MCF 10A (cell line): ENCODE measurements at regions not wholly inside any gene's neighbourhood (a gene's known extent, or its start where the extent isn't known, plus 50 kb on each side); places are given as distances from the start of the nearest gene placed in this dataset.

Experiments
- BruUV-seq: library from RNA; stranded (reverse); fragments of 400-500 nt; replicated peaks from 2 replicates; lab custom pipeline; 2021; lab: Mats Ljungman, UMichigan
- CTCF ChIA-PET: fragments of 300-600 bp; sonication (Branson Sonifier 250); formaldehyde crosslinking; extraction: SDS; loops from one replicate; lab custom pipeline; 2021; ENCODE audit warnings: antibody characterized with exemption, inconsistent platforms; lab: Yijun Ruan, JAX
- POLR2A ChIA-PET: fragments of 300-600, 350-650 bp; sonication (Branson Sonifier 250); formaldehyde crosslinking; extraction: SDS; loops from one replicate; lab custom pipeline; 2020; ENCODE audit warnings: antibody characterized with exemption, inconsistent platforms; lab: Yijun Ruan, JAX
- DNase-seq: peaks from one replicate; pipeline ENCODE4 v3.0.0-alpha.2; 2018; ENCODE audit not compliant: unreplicated experiment
- H3K27ac Mint-ChIP-seq: one replicate; pipeline ENCODE4 v1.8.0; 2022; ENCODE audit warnings: mild to moderate bottlenecking, low read depth, mixed read lengths; ENCODE audit not compliant: unreplicated experiment
- H3K27me3 Mint-ChIP-seq: one replicate; pipeline ENCODE4 v1.8.0; 2022; ENCODE audit warnings: mixed read lengths; ENCODE audit not compliant: insufficient read depth, unreplicated experiment
- H3K36me3 Mint-ChIP-seq: one replicate; pipeline ENCODE4 v1.8.0; 2022; ENCODE audit warnings: mild to moderate bottlenecking, moderate library complexity, mixed read lengths; ENCODE audit not compliant: insufficient read depth, unreplicated experiment
- H3K4me1 Mint-ChIP-seq: one replicate; pipeline ENCODE4 v1.8.0; 2022; ENCODE audit warnings: mixed read lengths; ENCODE audit not compliant: insufficient read depth, unreplicated experiment
- H3K4me3 Mint-ChIP-seq: one replicate; pipeline ENCODE4 v1.8.0; 2022; ENCODE audit warnings: mild to moderate bottlenecking, moderate library complexity, mixed read lengths; ENCODE audit not compliant: unreplicated experiment
- H3K9me3 Mint-ChIP-seq: one replicate; pipeline ENCODE4 v1.8.0; 2022; ENCODE audit warnings: mixed read lengths; ENCODE audit not compliant: unreplicated experiment
- CTCF ChIP-seq: fragments of 200-600 bp; IDR thresholded peaks from one replicate; pipeline ENCODE4 v1.8.0; 2022; ENCODE audit warnings: antibody characterized with exemption, mild to moderate bottlenecking; ENCODE audit not compliant: unreplicated experiment
- intact Hi-C: fragments of 100-400 bp; cut with micrococcal nuclease; formaldehyde crosslinking; loops from 2 replicates; pipeline ENCODE4 v1.14.1; 2022

DNA sequence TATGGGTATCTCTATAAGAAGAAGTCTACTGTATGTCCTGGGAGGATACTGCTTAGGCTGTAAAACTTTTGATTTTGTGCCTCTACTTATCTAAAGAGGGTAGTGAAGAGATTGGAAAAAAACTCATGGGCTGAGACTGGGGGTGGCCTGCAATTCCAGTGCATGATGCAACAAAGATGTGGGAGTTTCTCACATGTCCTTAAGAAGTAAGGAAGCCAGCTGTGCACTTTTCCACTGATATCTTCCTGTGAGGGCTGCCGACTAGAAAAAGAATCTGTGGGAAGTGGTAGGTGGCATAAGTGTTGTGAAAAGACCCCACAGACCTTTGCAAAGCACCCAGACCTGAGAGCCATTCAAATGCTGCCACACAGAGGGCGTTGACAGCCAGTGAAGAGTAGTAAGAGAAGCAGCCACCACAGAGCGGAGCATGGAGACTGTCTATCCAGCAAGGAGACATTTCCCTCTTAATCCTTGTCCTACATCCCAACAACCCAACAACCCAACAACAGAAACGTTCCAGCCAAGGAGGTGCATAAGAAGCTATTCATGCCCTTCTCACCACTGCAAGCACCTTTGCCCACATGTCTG, 65.1 kb downstream of the PFDN4 start:
- intact Hi-C loops = no loop called here
- Mint-ChIP-seq H3K4me1 (peaks cover 7% of the 10 kb centered on the region), H3K27ac (no peak overlapping the region), H3K4me3 (no peak overlapping the region), H3K36me3 (no peaks in the 10 kb centered on the region), H3K9me3 (no peaks in the 10 kb centered on the region), H3K27me3 (no peaks in the 10 kb centered on the region)
- POLR2A ChIA-PET = interaction anchor here (0.7 kb wide), 1 partner anchor 139 kb away, joined by 3 read pairs; no protein-coding TSS in a partner anchor
- CTCF ChIA-PET = no interaction called here
- BruUV-seq = no TSS peak
- no peak for TF ChIP-seq CTCF
- no peak for DNase-seq

DNA sequence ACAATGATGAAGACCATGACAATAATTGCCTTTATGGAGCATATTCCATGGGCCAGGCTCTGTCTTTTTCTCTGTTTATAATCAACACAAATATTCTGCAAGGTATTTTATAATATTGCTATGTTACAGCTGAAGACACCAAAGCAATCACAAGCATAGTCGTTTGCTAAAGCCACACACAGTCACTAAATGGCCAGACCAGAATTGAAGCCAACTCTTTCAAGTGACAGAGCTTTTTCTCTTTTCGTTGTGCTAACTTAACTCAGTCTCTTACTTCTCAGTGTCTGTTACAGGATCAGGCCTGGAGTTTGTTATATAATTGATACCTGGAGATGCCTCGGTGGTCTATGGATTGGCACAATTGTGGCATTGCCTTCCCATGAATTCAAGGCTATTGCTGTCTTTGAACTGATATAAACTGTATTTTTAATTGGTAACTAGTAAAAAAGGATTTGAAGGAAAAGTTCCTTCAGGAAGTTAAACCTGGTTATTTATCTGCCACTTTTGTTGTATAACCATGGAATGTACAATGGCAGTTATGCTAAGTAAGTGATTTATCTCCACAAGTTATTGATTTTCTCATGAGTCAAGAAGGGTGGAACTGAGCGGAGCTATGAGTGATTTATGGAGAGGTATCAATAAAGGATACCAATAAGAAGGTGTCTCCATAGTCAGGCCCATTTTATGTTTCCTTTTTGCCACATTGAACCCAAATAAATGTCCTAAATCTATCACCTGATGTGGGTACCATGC, 67.6 kb downstream of the PFDN4 start:
- CTCF ChIA-PET = interaction anchor here (0.5 to 0.7 kb wide), 4 partner anchors 13 to 728 kb away, joined by 3 to 4 read pairs (median 3); no protein-coding TSS in a partner anchor

GRCh38 chr20:54276577-54277169, 68.8 kb downstream of the PFDN4 start:
- Mint-ChIP-seq H3K27ac (no peak overlapping the region), H3K4me1 (peaks cover 5% of the 10 kb centered on the region), H3K4me3 (no peak overlapping the region), H3K36me3 (no peaks in the 10 kb centered on the region), H3K27me3 (no peaks in the 10 kb centered on the region), H3K9me3 (no peaks in the 10 kb centered on the region)
- BruUV-seq = no TSS peak
- TF ChIP-seq CTCF = no peak
- no peak for DNase-seq
- intact Hi-C loops = no loop called here
- POLR2A ChIA-PET = interaction anchor here (0.6 to 1.0 kb wide), 3 partner anchors 18 to 43 kb away, joined by 3 to 4 read pairs (median 4); no protein-coding TSS in a partner anchor
- CTCF ChIA-PET = interaction anchor here (0.7 to 1.0 kb wide), 2 partner anchors 371 to 730 kb away, joined by 3 to 4 read pairs; no protein-coding TSS in a partner anchor

More for the DNA sequence above, 67.6 kb downstream of the PFDN4 start:
- intact Hi-C loops = no loop called here
- DNase-seq = no peak
- no peaks in the 10 kb centered on the region for H3K27me3 Mint-ChIP-seq
- H3K4me3 Mint-ChIP-seq = no peak overlapping the region
- no TSS peak for BruUV-seq
- H3K4me1 Mint-ChIP-seq = peaks cover 5% of the 10 kb centered on the region
- no peak overlapping the region for H3K27ac Mint-ChIP-seq
- POLR2A ChIA-PET = interaction anchor here (0.6 to 1.0 kb wide), 3 partner anchors 18 to 42 kb away, joined by 3 to 4 read pairs (median 4); no protein-coding TSS in a partner anchor
- H3K36me3 Mint-ChIP-seq = no peaks in the 10 kb centered on the region
- TF ChIP-seq CTCF = no peak
- H3K9me3 Mint-ChIP-seq = no peaks in the 10 kb centered on the region

DNA sequence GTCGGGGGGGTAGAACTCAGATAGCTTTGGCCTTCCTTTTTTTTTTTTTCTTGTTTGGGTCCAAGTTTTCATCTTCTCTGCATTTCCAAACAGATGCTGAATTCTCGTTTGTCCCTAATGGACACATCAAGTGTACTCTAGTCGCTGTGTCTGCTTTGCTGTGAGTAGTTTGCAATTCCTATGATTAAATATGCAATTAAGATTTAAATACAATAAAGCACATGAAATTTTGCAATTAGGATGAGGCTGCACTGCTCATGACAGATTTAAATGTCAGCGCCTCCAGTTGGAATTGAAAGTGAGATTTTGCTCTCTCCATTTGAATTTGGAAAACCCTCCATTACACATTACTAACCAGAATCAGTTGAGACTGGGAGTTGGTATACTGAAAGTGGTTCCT, 70.4 kb downstream of the PFDN4 start:
- H3K4me1 Mint-ChIP-seq = peaks cover 5% of the 10 kb centered on the region
- no peak overlapping the region for H3K4me3 Mint-ChIP-seq
- no peak overlapping the region for H3K27ac Mint-ChIP-seq
- H3K36me3 Mint-ChIP-seq = no peaks in the 10 kb centered on the region
- intact Hi-C loops = no loop called here
- no peaks in the 10 kb centered on the region for H3K9me3 Mint-ChIP-seq
- no peaks in the 10 kb centered on the region for H3K27me3 Mint-ChIP-seq
- no peak for TF ChIP-seq CTCF
- DNase-seq = no peak
- CTCF ChIA-PET = interaction anchor here (0.8 kb wide), 1 partner anchor 14 kb away, joined by 3 read pairs; no protein-coding TSS in a partner anchor
- no TSS peak for BruUV-seq
- POLR2A ChIA-PET = interaction anchor here (0.6 kb wide), 1 partner anchor 355 kb away, joined by 3 read pairs; no protein-coding TSS in a partner anchor
